NK-92 treated with Interleukin-12 subunit alpha and Interleukin-12 subunit beta, amount 100 ng/mL, for 24 hours (cell line): ENCODE measurements at regions not wholly inside any gene's neighbourhood (a gene's known extent, or its start where the extent isn't known, plus 50 kb on each side); places are given as distances from the start of the nearest gene placed in this dataset.
"Not testable (repeated sequence)": the region's sequence is repeated elsewhere in the genome, so short reads cannot be mapped to it uniquely, and the experiment has no call there.

Experiments
- DNase-seq: peaks from one replicate; lab custom pipeline; 2025; lab: John Stamatoyannopoulos, UW

GRCh38 chr16:9593440-9593839 lies 502.0 kb downstream of the HAPSTR1 start:
- DNase-seq = no peak

GRCh38 chr16:9594047-9594446 lies 502.6 kb downstream of the HAPSTR1 start:
- no peak for DNase-seq

GRCh38 chr16:9594946-9595345 lies 503.5 kb downstream of the HAPSTR1 start:
- DNase-seq = no peak

GRCh38 chr16:9595393-9595792 lies 503.9 kb downstream of the HAPSTR1 start:
- DNase-seq = no peak

- no peak for DNase-seq
Observed at GRCh38 chr16:9596788-9597187, 505.3 kb downstream of the HAPSTR1 start.

- no peak for DNase-seq
Observed at GRCh38 chr16:9597967-9598730, 506.7 kb downstream of the HAPSTR1 start.

GRCh38 chr16:9598731-9599083 lies 507.3 kb downstream of the HAPSTR1 start:
- DNase-seq = no peak

- no peak for DNase-seq
Observed at GRCh38 chr16:9599415-9600120, 508.1 kb downstream of the HAPSTR1 start.

- no peak for DNase-seq
Observed at GRCh38 chr16:9602189-9602588, 510.7 kb downstream of the HAPSTR1 start.

- no peak for DNase-seq
Observed at GRCh38 chr16:9603316-9603715, 511.9 kb downstream of the HAPSTR1 start.

GRCh38 chr16:9607515-9608230 lies 516.2 kb downstream of the HAPSTR1 start:
- DNase-seq = no peak

- DNase-seq = no peak
Observed at GRCh38 chr16:9610727-9611126, 519.3 kb downstream of the HAPSTR1 start.

GRCh38 chr16:9612267-9612666 lies 520.8 kb downstream of the HAPSTR1 start:
- DNase-seq = peak; percentile 61

- DNase-seq = no peak
Observed at GRCh38 chr16:9614389-9614788, 522.9 kb downstream of the HAPSTR1 start.

- no peak for DNase-seq
Observed at GRCh38 chr16:9622268-9622667, 530.8 kb downstream of the HAPSTR1 start.

GRCh38 chr16:9625122-9625521 lies 533.7 kb downstream of the HAPSTR1 start:
- no peak for DNase-seq

- no peak for DNase-seq
Observed at GRCh38 chr16:9627427-9627826, 536.0 kb downstream of the HAPSTR1 start.

- no peak for DNase-seq
Observed at GRCh38 chr16:9630119-9630518, 538.7 kb downstream of the HAPSTR1 start.

GRCh38 chr16:9630985-9631384 lies 539.5 kb downstream of the HAPSTR1 start:
- no peak for DNase-seq

GRCh38 chr16:9633844-9634243 lies 542.4 kb downstream of the HAPSTR1 start:
- DNase-seq = no peak

GRCh38 chr16:9635150-9635720 lies 543.8 kb downstream of the HAPSTR1 start:
- not testable (repeated sequence) for DNase-seq

GRCh38 chr16:9644258-9644657 lies 538.0 kb downstream of the GRIN2A start:
- DNase-seq = no peak

GRCh38 chr16:9645911-9646310 lies 536.3 kb downstream of the GRIN2A start:
- no peak for DNase-seq
